ENCODE measurements at regions not wholly inside any gene's neighbourhood (a gene's known extent, or its start where the extent isn't known, plus 50 kb on each side); places are given as distances from the start of the nearest gene placed in this dataset.

DNA sequence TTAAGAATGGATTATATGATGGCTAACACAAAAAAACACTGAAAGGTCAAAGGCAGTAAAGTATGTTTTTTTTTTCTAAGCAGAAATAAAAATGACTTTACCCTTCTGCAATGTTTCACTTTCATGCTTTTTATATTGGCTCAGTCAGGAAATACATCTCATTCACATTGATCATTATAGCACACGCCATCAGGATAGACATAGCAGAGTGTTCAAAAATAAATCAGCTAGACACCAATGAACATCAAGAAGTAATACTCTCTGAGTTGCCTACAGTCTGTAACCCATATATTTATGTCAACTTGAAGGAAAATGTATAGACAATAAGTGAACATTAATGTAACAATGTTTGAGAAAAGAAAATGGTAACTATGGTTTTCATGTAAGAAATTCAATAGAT, 535.2 kb upstream of the EPHA7 start:
- no peak overlapping the region for H3K4me3 ChIP-seq (ENCODE audit: low read depth, low read length)
- TF ChIP-seq, protein P1, sequence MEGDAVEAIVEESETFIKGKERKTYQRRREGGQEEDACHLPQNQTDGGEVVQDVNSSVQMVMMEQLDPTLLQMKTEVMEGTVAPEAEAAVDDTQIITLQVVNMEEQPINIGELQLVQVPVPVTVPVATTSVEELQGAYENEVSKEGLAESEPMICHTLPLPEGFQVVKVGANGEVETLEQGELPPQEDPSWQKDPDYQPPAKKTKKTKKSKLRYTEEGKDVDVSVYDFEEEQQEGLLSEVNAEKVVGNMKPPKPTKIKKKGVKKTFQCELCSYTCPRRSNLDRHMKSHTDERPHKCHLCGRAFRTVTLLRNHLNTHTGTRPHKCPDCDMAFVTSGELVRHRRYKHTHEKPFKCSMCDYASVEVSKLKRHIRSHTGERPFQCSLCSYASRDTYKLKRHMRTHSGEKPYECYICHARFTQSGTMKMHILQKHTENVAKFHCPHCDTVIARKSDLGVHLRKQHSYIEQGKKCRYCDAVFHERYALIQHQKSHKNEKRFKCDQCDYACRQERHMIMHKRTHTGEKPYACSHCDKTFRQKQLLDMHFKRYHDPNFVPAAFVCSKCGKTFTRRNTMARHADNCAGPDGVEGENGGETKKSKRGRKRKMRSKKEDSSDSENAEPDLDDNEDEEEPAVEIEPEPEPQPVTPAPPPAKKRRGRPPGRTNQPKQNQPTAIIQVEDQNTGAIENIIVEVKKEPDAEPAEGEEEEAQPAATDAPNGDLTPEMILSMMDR (IDR thresholded peaks at IDR 0.05; ENCODE audit: low read depth, low read length, missing control alignments) = no peak
- no peak for DNase-seq (ENCODE audit: low read depth)

DNA sequence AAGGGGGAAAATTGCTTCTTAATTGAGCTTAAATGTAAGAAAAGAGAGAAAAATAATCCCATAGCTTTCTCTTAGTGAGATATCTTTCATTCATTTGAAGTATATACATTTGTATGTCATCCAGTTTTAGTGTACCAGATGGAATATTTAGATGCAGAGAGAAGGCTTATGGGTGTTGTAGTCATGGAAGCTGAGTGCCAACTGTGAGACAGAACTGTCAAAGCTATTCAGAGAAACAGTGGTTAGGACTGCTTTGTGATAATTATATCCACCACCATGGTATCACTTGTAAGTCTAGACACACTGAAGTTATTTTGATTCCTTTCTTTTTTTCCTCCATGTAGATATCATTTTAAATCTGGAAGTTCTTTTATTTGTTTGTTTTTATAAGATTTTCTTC, 524.3 kb upstream of the EPHA7 start:
- no peak for DNase-seq (ENCODE audit: low read depth)
- H3K4me3 ChIP-seq (ENCODE audit: low read depth, low read length) = no peak overlapping the region
- TF ChIP-seq, protein P1 (IDR thresholded peaks at IDR 0.05; ENCODE audit: low read depth, low read length, missing control alignments) = no peak

DNA sequence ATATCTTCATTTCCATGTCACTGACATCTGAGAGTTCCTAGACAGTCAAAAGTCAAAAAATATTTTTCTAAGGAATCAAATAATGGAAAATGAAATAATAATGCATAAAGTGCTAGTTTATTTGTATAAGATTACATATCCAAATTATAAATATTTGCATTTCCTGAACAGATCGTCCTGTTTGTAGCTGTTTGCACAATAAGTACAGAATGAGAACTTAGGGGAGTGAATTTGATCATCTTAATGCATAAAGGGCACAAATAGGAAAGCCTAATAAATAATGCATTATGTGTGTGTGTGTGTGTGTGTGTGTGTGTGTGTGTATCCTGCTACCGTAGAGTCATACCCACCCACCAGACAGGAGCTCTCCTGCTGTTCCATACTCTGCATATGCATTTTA, 521.0 kb upstream of the EPHA7 start:
- TF ChIP-seq, protein P1 (IDR thresholded peaks at IDR 0.05; ENCODE audit: low read depth, low read length, missing control alignments) = no peak
- H3K4me3 ChIP-seq (ENCODE audit: low read depth, low read length) = no peak overlapping the region
- DNase-seq (ENCODE audit: low read depth) = no peak

DNA sequence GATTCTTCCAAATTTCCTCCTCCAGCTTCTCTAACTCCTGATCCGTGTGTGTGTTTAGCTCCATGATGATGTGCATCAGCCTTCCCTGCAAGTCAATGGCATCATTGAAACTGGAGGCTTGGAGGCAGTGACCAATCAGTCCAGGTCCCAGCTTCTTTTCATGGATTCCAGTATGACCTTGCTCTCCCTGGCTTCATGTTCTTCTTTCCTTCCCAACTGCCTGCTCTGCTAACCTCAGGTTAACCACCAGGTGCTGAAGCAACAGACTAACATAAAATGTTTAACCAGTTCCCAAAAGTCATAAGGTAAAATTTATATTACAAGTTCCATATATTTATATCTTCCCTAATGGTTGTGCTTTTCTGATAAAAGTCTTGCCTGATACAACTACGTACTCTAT, 512.8 kb upstream of the EPHA7 start:
- DNase-seq (ENCODE audit: low read depth) = no peak
- TF ChIP-seq, protein P1 (IDR thresholded peaks at IDR 0.05; ENCODE audit: low read depth, low read length, missing control alignments) = no peak
- H3K4me3 ChIP-seq (ENCODE audit: low read depth, low read length) = no peak overlapping the region

DNA sequence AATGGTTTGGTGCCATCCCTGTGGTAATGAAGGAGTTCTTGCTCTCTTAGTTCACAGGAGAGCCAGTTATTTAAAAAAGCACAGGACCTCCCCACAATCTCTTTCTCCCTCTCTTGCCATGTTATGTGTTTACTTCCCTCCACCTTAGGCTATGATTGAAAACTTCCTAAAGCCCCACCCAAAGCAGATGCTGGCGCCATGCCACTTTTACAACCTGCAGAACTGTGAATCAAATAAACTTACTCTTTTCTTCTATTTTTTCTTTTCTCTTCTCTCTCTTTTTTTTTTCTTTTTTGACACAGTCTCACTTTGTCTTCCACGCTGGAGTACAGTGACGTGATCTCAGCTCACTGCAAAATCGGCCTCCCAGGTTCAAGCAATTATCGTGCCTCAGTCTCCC, 508.4 kb upstream of the EPHA7 start:
- TF ChIP-seq, protein P1 (IDR thresholded peaks at IDR 0.05; ENCODE audit: low read depth, low read length, missing control alignments) = no peak
- DNase-seq (ENCODE audit: low read depth) = no peak

DNA sequence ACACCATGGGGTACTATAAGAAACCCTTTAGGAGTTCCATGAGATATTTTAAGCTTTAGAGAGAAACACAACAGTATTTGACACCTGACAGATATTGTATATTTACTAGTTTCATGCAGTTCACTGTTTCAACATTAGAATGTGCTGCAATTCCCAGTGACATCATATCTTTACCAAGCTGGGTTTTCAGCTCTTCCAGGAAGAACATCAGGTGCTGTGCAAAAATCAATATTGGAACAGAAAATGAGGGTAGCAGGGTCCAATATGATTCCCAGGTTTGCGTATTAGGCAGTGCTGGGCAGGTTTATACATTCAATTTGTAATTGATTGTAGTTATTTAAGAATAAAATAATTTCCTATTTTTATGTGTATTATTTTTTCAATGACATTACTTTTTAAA, 500.0 kb upstream of the EPHA7 start:
- TF ChIP-seq, protein P1 (IDR thresholded peaks at IDR 0.05; ENCODE audit: low read depth, low read length, missing control alignments) = no peak
- no peak overlapping the region for H3K4me3 ChIP-seq (ENCODE audit: low read depth, low read length)
- DNase-seq (ENCODE audit: low read depth) = no peak

More for the DNA sequence above, 508.4 kb upstream of the EPHA7 start:
- H3K4me3 ChIP-seq (ENCODE audit: low read depth, low read length) = no peak overlapping the region

DNA sequence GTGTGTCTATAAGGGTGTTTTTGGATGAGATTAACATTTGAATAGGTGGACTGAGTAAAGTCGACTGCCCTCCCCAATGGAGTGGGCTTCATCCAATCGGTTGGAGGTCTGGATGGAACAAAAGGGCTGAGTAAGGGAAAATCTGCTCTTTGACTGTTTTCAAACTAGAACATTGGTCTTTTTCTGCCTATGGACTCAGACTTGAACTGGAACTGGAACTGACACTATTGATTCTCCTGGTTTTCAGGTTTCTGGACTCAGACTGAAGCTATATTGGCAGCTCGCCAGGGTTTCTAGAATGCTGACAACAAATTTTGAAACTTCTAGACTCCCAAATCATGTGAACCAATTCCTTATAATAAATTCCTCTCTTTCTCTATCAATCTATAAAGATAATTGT, 498.9 kb upstream of the EPHA7 start:
- H3K4me3 ChIP-seq (ENCODE audit: low read depth, low read length) = no peak overlapping the region
- TF ChIP-seq, protein P1 (IDR thresholded peaks at IDR 0.05; ENCODE audit: low read depth, low read length, missing control alignments) = no peak
- DNase-seq (ENCODE audit: low read depth) = no peak

All from GM12864 (cell line).